Colonic mucosa (tissue), 4 donors: ENCODE measurements at regions not wholly inside any gene's neighbourhood (a gene's known extent, or its start where the extent isn't known, plus 50 kb on each side); places are given as distances from the start of the nearest gene placed in this dataset.

Source experiments
- DNase-seq: peaks from one replicate; pipeline ENCODE4 v3.0.0-alpha.2; 2020
- H3K27ac ChIP-seq: fragments of 200-600 bp; one replicate; pipeline ENCODE4 v1.8.0; 2021
- H3K27me3 ChIP-seq: fragments of 200-600 bp; one replicate; pipeline ENCODE4 v1.8.0; 2021
- H3K36me3 ChIP-seq: fragments of 200-600 bp; one replicate; pipeline ENCODE4 v1.8.0; 2021
- H3K4me1 ChIP-seq: fragments of 200-600 bp; one replicate; pipeline ENCODE4 v1.8.0; 2021; ENCODE audit warnings: mild to moderate bottlenecking
- H3K4me3 ChIP-seq: fragments of 200-600 bp; one replicate; pipeline ENCODE4 v1.8.0; 2021
- H3K9ac ChIP-seq, 2 donors: one replicate each; pipeline ENCODE4 v1.7.0; 2013; ENCODE audit warnings: control low read depth in 2 of 2, low read depth in 2 of 2, low read length in 2 of 2
- H3K9me3 ChIP-seq: fragments of 200-600 bp; one replicate; pipeline ENCODE4 v1.8.0; 2021
- CTCF ChIP-seq: fragments of 200-600 bp; IDR thresholded peaks from one replicate; pipeline ENCODE4 v1.8.0; 2022; ENCODE audit warnings: antibody characterized with exemption, mild to moderate bottlenecking
- intact Hi-C: fragments of 100-400 bp; cut with DNase I; formaldehyde crosslinking; loops from one replicate; pipeline ENCODE4 v1.14.1; 2022
- donor health status: healthy.
- donor health status: DM: no; HTN: no; CAD: no.
- donor health status: DM: no; HTN: no; CAD: no.

DNA sequence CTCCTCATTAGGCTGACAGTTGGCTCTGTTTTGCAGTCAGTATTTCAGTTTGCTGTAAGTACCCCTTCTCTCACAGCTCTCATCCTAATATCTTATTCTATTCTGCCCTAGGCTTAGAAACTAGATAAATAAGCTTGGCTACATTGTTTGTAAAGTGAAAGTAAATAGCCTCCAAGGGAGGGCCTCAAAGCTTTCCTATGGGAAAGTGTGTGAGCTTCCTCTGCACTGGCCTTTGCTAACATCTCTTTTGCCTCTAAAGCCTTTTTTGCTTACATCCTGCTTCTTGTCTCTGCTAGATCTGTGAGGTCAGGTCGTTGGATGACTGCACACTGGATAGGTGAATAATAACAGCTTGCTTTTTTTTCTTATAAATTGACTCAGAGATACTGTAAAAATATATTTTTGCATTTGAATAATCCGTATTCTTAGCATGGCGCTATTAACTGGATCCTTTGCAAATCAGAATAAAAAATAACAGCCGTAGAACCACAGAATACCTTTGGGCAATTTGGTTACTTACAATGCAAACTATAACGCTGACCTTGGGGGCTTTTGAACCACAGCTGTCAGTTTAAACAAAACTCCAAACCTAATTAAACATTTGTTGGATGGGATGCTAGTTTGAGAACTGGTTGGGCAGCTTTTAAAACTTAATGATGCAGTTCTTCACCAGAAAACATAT, 55.1 kb downstream of the TTC6 start:
- no peak overlapping the region for H3K4me3 ChIP-seq
- TF ChIP-seq CTCF: no peak
- no peak overlapping the region for H3K27ac ChIP-seq
- no peaks in the 10 kb centered on the region for H3K4me1 ChIP-seq
- no peak overlapping the region for H3K9ac ChIP-seq
- no peaks in the 10 kb centered on the region for H3K36me3 ChIP-seq
- no peak for DNase-seq
- no peaks in the 10 kb centered on the region for H3K9me3 ChIP-seq
- intact Hi-C loops: no loop called here
- H3K27me3 ChIP-seq: no peaks in the 10 kb centered on the region

DNA sequence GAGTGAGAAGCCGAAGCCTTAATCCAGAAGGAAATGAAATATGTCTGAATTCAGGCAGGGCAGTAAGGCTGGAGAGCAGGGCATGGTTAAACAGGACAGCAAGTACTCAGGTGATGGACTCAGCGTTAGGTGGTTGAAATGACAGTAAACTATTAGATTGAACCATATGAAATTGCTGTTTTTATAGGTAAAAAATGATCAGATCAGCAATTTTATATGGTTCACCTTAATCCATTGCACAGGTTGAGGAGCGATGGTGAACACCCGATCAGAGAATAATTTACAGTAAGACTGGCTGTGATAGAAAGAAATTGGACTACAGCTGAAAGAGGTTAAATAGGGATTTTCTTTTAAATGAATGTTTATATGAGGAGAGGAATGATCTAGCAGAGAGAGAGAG, 56.6 kb downstream of the TTC6 start:
- Histone ChIP-seq H3K9me3 (no peaks in the 10 kb centered on the region), H3K4me1 (no peaks in the 10 kb centered on the region), H3K9ac (no peak overlapping the region), H3K27me3 (no peaks in the 10 kb centered on the region), H3K4me3 (no peak overlapping the region), H3K27ac (no peak overlapping the region), H3K36me3 (no peaks in the 10 kb centered on the region)
- no peak for DNase-seq
- TF ChIP-seq CTCF: no peak
- intact Hi-C loops: no loop called here

DNA sequence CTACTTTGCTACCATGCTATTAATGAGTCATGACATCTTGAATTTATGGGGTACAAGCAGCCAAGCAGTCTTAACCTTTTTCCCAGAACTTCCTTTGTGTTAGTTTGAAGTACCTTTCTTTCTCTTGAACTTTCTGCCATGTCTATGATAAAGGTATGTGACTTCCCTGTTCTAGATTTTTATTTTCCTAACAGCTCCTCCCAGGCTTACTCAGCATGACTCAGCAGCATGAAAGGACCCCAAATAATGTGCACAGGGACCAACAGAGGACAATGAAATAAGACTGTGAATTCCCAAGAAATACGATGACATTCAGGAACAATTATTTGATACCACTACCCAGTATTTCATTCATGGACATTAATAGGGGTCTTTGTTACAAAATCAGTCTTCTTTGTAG, 60.0 kb downstream of the TTC6 start:
- Histone ChIP-seq H3K36me3 (no peaks in the 10 kb centered on the region), H3K27me3 (no peaks in the 10 kb centered on the region), H3K27ac (no peak overlapping the region), H3K4me1 (no peaks in the 10 kb centered on the region), H3K9ac (no peak overlapping the region), H3K9me3 (no peaks in the 10 kb centered on the region), H3K4me3 (no peak overlapping the region)
- intact Hi-C loops: no loop called here
- DNase-seq: no peak
- TF ChIP-seq CTCF: no peak

DNA sequence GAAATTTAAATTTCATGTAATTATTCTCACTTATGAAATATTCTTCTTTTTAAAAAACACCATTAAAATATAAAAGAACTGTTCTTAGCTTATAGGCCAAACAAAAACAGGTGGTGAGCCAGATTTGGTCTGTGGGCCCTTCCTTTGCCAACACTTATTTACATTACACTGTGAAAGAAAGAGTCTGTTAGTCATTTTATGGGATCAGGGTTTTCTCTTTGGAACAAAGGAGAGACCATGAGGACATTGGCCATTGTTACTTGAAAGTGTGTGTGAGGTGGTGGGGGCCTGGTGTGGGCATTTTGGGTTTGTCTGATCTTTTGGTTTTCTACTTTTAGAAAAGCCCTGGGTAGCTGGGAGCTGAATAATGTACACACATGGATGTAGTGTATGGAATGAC, 62.7 kb downstream of the TTC6 start:
- no peak overlapping the region for H3K27ac ChIP-seq
- H3K4me1 ChIP-seq: no peaks in the 10 kb centered on the region
- no peak for TF ChIP-seq CTCF
- H3K36me3 ChIP-seq: no peaks in the 10 kb centered on the region
- intact Hi-C loops: no loop called here
- H3K9ac ChIP-seq: no peak overlapping the region
- no peak for DNase-seq
- no peaks in the 10 kb centered on the region for H3K9me3 ChIP-seq
- no peaks in the 10 kb centered on the region for H3K27me3 ChIP-seq
- no peak overlapping the region for H3K4me3 ChIP-seq

GRCh38 chr14:37663498-37663897, 68.1 kb downstream of the TTC6 start:
- Histone ChIP-seq H3K27ac (no peak overlapping the region), H3K9ac (no peak overlapping the region), H3K4me1 (no peaks in the 10 kb centered on the region), H3K9me3 (no peaks in the 10 kb centered on the region), H3K27me3 (no peaks in the 10 kb centered on the region), H3K4me3 (no peak overlapping the region), H3K36me3 (no peaks in the 10 kb centered on the region)
- no peak for TF ChIP-seq CTCF
- intact Hi-C loops: no loop called here
- DNase-seq: no peak
